DND-41 (cell line): ENCODE measurements at regions not wholly inside any gene's neighbourhood (a gene's known extent, or its start where the extent isn't known, plus 50 kb on each side); places are given as distances from the start of the nearest gene placed in this dataset.

ENCODE experiments used
- EZH2 ChIP-seq: IDR thresholded peaks from 3 replicates; pipeline ENCODE4 v1.6.1; 2012; ENCODE audit warnings: borderline replicate concordance, low read depth, mild to moderate bottlenecking, moderate library complexity, low read length, inconsistent platforms; ENCODE audit not compliant: severe bottlenecking
- TF ChIP-seq, protein P1 (sequence below): IDR thresholded peaks from 2 replicates; pipeline ENCODE4 v1.5.1; 2012; ENCODE audit warnings: borderline replicate concordance, low read length, moderate library complexity, mild to moderate bottlenecking; ENCODE audit not compliant: poor library complexity, severe bottlenecking; ENCODE audit errors: extremely low read depth

- TF ChIP-seq, protein P1, sequence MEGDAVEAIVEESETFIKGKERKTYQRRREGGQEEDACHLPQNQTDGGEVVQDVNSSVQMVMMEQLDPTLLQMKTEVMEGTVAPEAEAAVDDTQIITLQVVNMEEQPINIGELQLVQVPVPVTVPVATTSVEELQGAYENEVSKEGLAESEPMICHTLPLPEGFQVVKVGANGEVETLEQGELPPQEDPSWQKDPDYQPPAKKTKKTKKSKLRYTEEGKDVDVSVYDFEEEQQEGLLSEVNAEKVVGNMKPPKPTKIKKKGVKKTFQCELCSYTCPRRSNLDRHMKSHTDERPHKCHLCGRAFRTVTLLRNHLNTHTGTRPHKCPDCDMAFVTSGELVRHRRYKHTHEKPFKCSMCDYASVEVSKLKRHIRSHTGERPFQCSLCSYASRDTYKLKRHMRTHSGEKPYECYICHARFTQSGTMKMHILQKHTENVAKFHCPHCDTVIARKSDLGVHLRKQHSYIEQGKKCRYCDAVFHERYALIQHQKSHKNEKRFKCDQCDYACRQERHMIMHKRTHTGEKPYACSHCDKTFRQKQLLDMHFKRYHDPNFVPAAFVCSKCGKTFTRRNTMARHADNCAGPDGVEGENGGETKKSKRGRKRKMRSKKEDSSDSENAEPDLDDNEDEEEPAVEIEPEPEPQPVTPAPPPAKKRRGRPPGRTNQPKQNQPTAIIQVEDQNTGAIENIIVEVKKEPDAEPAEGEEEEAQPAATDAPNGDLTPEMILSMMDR = no peak
- no peak for TF ChIP-seq EZH2
These were observed 350.7 kb downstream of the C12orf50 start for GRCh38 chr12:87678453-87678852.
